CD8-positive, alpha-beta memory T cell (primary cell): ENCODE measurements at regions not wholly inside any gene's neighbourhood (a gene's known extent, or its start where the extent isn't known, plus 50 kb on each side); places are given as distances from the start of the nearest gene placed in this dataset.
A peak's percentile ranks its signal among the peaks of the same experiment; 100 is the strongest.

Experiments
- CTCF ChIA-PET: fragments of 350-600 bp; sonication (Branson Sonifier 250); formaldehyde crosslinking; loops from one replicate; lab custom pipeline; 2021; ENCODE audit warnings: antibody characterized with exemption; lab: Charles Lee
- POLR2A ChIA-PET: fragments of 350-600 bp; sonication (Branson Sonifier 250); formaldehyde crosslinking; loops from one replicate; lab custom pipeline; 2021; ENCODE audit warnings: antibody characterized with exemption; lab: Charles Lee
- DNase-seq, 5 donors: peaks; one replicate each; pipeline versions ENCODE4 v3.0.0 to v3.0.0-alpha.2; 2020 to 2022; ENCODE audit warnings: mixed read lengths in 1 of 5
- H3K27ac ChIP-seq: one replicate; pipeline ENCODE4 v1.7.0; 2013; ENCODE audit warnings: low read depth, mild to moderate bottlenecking, low read length, moderate library complexity
- H3K27me3 ChIP-seq: 2 replicates; pipeline ENCODE4 v1.7.0; 2013; ENCODE audit warnings: low read length, mild to moderate bottlenecking; ENCODE audit not compliant: insufficient read depth, poor library complexity, severe bottlenecking
- H3K36me3 ChIP-seq: 2 replicates; pipeline ENCODE4 v1.7.0; 2013; ENCODE audit warnings: mild to moderate bottlenecking, low read length, moderate library complexity; ENCODE audit not compliant: insufficient read depth
- H3K4me1 ChIP-seq: 2 replicates; pipeline ENCODE4 v1.7.0; 2013; ENCODE audit warnings: mild to moderate bottlenecking, low read length, moderate library complexity; ENCODE audit not compliant: insufficient read depth
- H3K4me3 ChIP-seq: 2 replicates; pipeline ENCODE4 v1.7.0; 2013; ENCODE audit warnings: mild to moderate bottlenecking, low read length
- H3K9me3 ChIP-seq: 2 replicates; pipeline ENCODE4 v1.7.0; 2013; ENCODE audit warnings: mild to moderate bottlenecking, low read length
- H3K27ac Mint-ChIP-seq, 8 donors: one replicate each; pipeline ENCODE4 v1.8.0; 2020 to 2021; ENCODE audit warnings: mixed read lengths in 8 of 8, mild to moderate bottlenecking in 6 of 8, inconsistent platforms in 3 of 8, moderate library complexity in 3 of 8
- H3K27me3 Mint-ChIP-seq, 2 donors: one replicate each; pipeline ENCODE4 v1.8.0; 2020 to 2021; ENCODE audit warnings: mixed read lengths in 2 of 2, mild to moderate bottlenecking in 1 of 2, moderate library complexity in 1 of 2
- H3K36me3 Mint-ChIP-seq, 3 donors: one replicate each; pipeline ENCODE4 v1.8.0; 2020 to 2021; ENCODE audit warnings: mixed read lengths in 3 of 3, inconsistent platforms in 1 of 3, mild to moderate bottlenecking in 1 of 3
- H3K4me1 Mint-ChIP-seq, 3 donors: one replicate each; pipeline ENCODE4 v1.8.0; 2020 to 2021; ENCODE audit warnings: mixed read lengths in 3 of 3, inconsistent platforms in 1 of 3, mild to moderate bottlenecking in 1 of 3
- H3K4me3 Mint-ChIP-seq, 7 donors: one replicate each; pipeline ENCODE4 v1.8.0; 2020 to 2021; ENCODE audit warnings: mixed read lengths in 7 of 7, mild to moderate bottlenecking in 6 of 7, moderate library complexity in 4 of 7, inconsistent platforms in 2 of 7
- H3K9me3 Mint-ChIP-seq, 5 donors: one replicate each; pipeline ENCODE4 v1.8.0; 2020 to 2022; ENCODE audit warnings: mixed read lengths in 5 of 5, mild to moderate bottlenecking in 3 of 5, moderate library complexity in 2 of 5, inconsistent platforms in 1 of 5

DNA sequence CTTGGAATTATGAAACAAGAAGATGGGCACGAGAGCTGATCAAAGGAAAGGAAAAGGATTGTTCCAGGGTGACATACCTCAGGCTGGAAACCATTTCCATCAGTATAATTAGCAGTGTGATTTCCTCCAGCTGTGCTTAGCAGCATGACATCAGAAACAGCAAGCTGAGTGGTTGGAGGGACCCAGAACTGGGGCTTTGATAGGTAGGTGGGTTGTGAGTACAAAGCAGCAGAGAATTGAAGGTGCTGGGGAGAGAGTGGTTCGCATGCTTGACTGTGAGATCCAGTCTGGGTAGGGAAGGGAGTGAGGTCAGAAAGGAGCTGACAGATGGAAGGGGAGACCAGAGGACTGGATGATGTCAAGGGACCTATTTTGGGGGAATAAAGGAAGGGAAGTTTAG lies 90.4 kb downstream of the CD164 start:
- no peak overlapping the region for H3K27ac ChIP-seq
- no peaks in the 10 kb centered on the region for H3K36me3 ChIP-seq
- H3K27ac Mint-ChIP-seq, result no peak overlapping the region
- peaks cover 9 to 15% of the 10 kb centered on the region in 2 donors for H3K27me3 Mint-ChIP-seq
- no peaks in the 10 kb centered on the region for H3K9me3 ChIP-seq
- H3K4me3 Mint-ChIP-seq, result no peak overlapping the region
- DNase-seq, result no peak
- POLR2A ChIA-PET, result no interaction called here
- no peaks in the 10 kb centered on the region for H3K27me3 ChIP-seq
- H3K4me1 Mint-ChIP-seq, result no peaks in the 10 kb centered on the region
- H3K4me3 ChIP-seq, result no peak overlapping the region
- H3K36me3 Mint-ChIP-seq, result no peaks in the 10 kb centered on the region
- H3K9me3 Mint-ChIP-seq, result no peaks in the 10 kb centered on the region
- no peaks in the 10 kb centered on the region for H3K4me1 ChIP-seq
- CTCF ChIA-PET, result no interaction called here

DNA sequence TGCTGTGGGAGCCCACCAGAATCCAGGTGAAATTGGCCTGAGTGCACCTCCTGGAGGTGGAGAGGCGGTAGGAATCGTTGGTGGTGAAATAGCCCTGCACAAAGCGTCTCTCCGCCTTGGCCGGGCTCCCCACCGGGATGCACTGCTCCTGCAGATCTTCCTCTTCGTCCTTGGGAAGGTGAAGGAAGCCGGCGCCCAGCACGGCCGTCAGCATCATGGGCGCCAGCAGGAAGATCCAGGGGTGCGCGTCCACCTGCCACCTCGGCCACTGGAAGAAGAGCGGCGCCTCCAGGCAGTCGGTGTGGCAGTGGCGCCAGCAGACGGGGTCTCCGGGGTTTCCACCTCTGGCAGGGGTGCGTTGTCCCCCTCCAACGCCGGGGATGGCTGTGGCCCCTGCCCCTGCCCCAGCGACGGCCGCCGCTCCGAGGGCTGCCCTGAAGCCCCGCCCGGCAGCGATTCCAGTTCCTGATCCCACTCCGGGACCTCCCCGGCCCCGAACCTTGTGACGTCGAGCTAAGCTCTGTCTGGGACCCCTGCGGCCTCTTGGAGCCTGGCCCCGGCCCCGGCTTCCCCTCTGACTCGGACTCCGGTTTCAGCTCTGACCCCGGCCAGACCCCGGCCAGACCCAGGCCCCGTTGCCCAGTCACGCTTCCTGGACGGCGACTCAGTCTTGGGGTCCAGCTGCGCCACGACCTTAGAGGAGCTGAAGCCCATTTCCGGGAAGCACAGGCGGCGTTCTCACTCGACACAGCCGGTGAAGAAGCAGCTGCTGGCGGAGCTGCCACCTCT lies 91.9 kb downstream of the CD164 start:
- Histone ChIP-seq H3K9me3 (no peaks in the 10 kb centered on the region), H3K36me3 (no peaks in the 10 kb centered on the region), H3K27me3 (no peaks in the 10 kb centered on the region), H3K4me1 (no peaks in the 10 kb centered on the region), H3K4me3 (no peak overlapping the region), H3K27ac (no peak overlapping the region)
- CTCF ChIA-PET, result no interaction called here
- H3K27ac Mint-ChIP-seq, result no peak overlapping the region
- no peak overlapping the region for H3K4me3 Mint-ChIP-seq
- no peak for DNase-seq
- H3K27me3 Mint-ChIP-seq, result peaks cover 9 to 15% of the 10 kb centered on the region in 2 donors
- H3K4me1 Mint-ChIP-seq, result no peaks in the 10 kb centered on the region
- POLR2A ChIA-PET, result no interaction called here
- no peaks in the 10 kb centered on the region for H3K9me3 Mint-ChIP-seq
- no peaks in the 10 kb centered on the region for H3K36me3 Mint-ChIP-seq

DNA sequence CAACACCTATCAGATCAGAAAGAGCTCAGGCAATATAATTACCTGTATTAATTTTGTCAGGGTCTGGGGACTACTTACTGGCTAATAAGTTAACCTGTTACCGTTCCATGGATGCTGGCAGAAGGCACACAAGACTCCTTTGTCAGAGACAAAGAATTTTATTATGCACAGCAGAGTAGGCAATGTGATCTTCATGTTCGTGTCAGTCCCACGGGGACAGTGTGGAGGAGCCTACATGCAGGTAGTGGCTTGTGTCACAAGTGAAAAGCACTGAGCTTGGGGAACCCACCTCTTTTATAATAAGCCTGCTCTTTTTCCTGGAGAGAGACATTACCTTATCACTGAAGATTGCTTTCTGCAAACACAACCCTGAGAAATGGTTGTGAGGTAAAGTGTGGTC lies 96.9 kb downstream of the CD164 start:
- no peak overlapping the region for H3K4me3 ChIP-seq
- Mint-ChIP-seq H3K27ac (no peak overlapping the region), H3K9me3 (no peaks in the 10 kb centered on the region), H3K4me3 (no peak overlapping the region), H3K4me1 (no peaks in the 10 kb centered on the region), H3K36me3 (no peaks in the 10 kb centered on the region), H3K27me3 (peaks cover 8 to 11% of the 10 kb centered on the region in 2 donors)
- no peaks in the 10 kb centered on the region for H3K4me1 ChIP-seq
- no peak overlapping the region for H3K27ac ChIP-seq
- DNase-seq, result no peak
- POLR2A ChIA-PET, result no interaction called here
- H3K9me3 ChIP-seq, result no peaks in the 10 kb centered on the region
- H3K27me3 ChIP-seq, result no peaks in the 10 kb centered on the region
- CTCF ChIA-PET, result no interaction called here
- no peaks in the 10 kb centered on the region for H3K36me3 ChIP-seq

DNA sequence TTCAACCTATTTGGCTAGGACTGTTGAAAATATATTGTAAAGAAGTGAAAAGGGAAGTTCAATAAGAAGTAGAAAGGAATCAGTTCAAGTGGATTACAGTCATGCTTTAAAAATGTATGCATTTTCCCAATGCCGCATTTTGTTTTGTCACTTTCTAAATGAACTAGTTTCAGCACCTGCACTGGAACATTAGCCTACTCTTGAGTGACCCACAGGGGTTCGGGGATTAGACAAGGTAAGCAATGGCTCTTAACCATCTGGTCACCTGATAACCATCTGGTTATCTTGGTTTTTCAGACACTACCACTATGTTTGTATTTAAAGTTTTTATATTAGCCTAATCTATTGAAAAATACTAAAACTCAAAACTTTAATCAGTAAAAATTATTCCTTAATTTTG lies 97.6 kb downstream of the CD164 start:
- ChIA-PET POLR2A (no interaction called here), CTCF (no interaction called here)
- no peaks in the 10 kb centered on the region for H3K4me1 ChIP-seq
- H3K27ac Mint-ChIP-seq, result no peak overlapping the region
- H3K9me3 ChIP-seq, result no peaks in the 10 kb centered on the region
- no peaks in the 10 kb centered on the region for H3K4me1 Mint-ChIP-seq
- H3K4me3 ChIP-seq, result no peak overlapping the region
- H3K4me3 Mint-ChIP-seq, result no peak overlapping the region
- no peaks in the 10 kb centered on the region for H3K9me3 Mint-ChIP-seq
- peaks cover 8 to 11% of the 10 kb centered on the region in 2 donors for H3K27me3 Mint-ChIP-seq
- DNase-seq, result no peak
- no peaks in the 10 kb centered on the region for H3K27me3 ChIP-seq
- no peak overlapping the region for H3K27ac ChIP-seq
- H3K36me3 ChIP-seq, result no peaks in the 10 kb centered on the region
- H3K36me3 Mint-ChIP-seq, result no peaks in the 10 kb centered on the region

DNA sequence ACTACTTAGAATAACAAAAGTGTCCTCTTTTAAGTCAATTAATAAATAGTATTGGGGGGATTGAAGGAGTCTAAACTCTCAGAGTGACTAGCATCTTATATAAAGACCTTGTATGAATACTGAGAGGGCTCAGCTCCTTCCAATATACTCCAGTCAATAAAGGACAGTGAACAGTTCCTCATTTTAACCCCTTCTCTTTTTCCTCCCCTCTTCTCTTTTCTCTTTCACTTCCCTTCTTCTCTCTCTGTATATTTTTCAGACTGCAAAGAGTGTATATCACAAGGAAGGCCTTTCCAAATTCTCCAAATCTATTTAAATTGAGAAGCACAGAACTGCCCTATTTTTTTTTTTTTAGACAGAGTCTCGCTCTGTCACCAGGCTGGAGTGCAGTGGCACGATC lies 99.5 kb downstream of the CD164 start:
- H3K4me1 ChIP-seq, result no peaks in the 10 kb centered on the region
- no peaks in the 10 kb centered on the region for H3K9me3 Mint-ChIP-seq
- H3K27ac Mint-ChIP-seq, result peak overlapping the region in 1 of 8 donors; percentile 0
- no peak for DNase-seq
- no peak overlapping the region for H3K4me3 Mint-ChIP-seq
- ChIA-PET POLR2A (no interaction called here), CTCF (no interaction called here)
- H3K9me3 ChIP-seq, result no peaks in the 10 kb centered on the region
- no peaks in the 10 kb centered on the region for H3K27me3 ChIP-seq
- no peak overlapping the region for H3K27ac ChIP-seq
- no peaks in the 10 kb centered on the region for H3K36me3 ChIP-seq
- H3K36me3 Mint-ChIP-seq, result no peaks in the 10 kb centered on the region
- H3K4me3 ChIP-seq, result no peak overlapping the region
- peaks cover 2 to 3% of the 10 kb centered on the region in 2 donors for H3K27me3 Mint-ChIP-seq
- H3K4me1 Mint-ChIP-seq, result no peaks in the 10 kb centered on the region

DNA sequence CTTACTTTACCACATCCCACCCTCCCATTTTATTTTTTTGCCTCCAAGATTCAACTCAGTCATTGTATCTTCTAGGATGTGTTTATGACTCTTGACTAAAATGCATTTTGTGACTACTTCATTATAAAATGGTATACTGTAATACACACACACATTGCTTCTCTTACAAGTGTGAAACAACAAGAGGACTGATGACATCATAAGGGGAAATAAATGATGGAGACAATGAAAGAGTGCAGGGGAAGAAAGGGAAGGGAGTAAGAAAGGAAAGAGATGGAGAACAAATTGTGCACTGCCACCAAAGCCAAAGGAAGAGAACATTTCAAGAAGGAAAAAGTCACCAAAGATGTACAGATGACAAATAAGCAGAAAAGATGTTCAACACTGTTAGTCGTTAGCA lies 102.6 kb downstream of the CD164 start:
- Mint-ChIP-seq H3K4me1 (no peaks in the 10 kb centered on the region), H3K4me3 (no peak overlapping the region), H3K36me3 (no peaks in the 10 kb centered on the region), H3K27me3 (peaks cover 0 to 2% of the 10 kb centered on the region in 2 donors), H3K27ac (no peak overlapping the region), H3K9me3 (no peaks in the 10 kb centered on the region)
- Histone ChIP-seq H3K4me1 (no peaks in the 10 kb centered on the region), H3K36me3 (no peaks in the 10 kb centered on the region), H3K4me3 (no peak overlapping the region), H3K27me3 (no peaks in the 10 kb centered on the region), H3K27ac (no peak overlapping the region), H3K9me3 (no peaks in the 10 kb centered on the region)
- no peak for DNase-seq
- POLR2A ChIA-PET, result no interaction called here
- CTCF ChIA-PET, result no interaction called here

DNA sequence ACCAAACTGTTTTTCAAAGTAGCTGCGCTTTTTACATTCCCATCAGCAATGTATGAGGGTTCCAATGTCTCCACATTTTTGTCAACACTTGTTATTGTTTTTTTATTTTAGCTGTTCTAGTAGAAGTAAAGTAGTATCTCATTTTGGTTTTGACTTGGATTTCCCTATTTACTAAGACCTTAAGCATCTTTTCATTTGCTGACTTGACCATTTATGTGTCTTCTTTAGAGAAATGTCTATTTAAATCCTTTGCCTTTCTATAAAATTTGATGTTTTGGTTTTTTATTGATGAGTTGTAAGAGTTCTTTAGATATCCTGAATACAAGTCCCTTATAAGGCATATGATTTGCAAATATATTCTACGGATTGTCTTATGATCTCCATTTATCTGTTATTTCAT lies 110.6 kb downstream of the CD164 start:
- Mint-ChIP-seq H3K27me3 (no peaks in the 10 kb centered on the region), H3K9me3 (peaks cover 5 to 15% (median 12%) of the 10 kb centered on the region in 5 donors), H3K27ac (no peak overlapping the region), H3K4me3 (no peak overlapping the region), H3K4me1 (no peaks in the 10 kb centered on the region), H3K36me3 (peaks cover 0 to 10% (median 0%) of the 10 kb centered on the region in 3 donors)
- H3K27me3 ChIP-seq, result no peaks in the 10 kb centered on the region
- no peaks in the 10 kb centered on the region for H3K4me1 ChIP-seq
- ChIA-PET POLR2A (no interaction called here), CTCF (no interaction called here)
- no peak overlapping the region for H3K27ac ChIP-seq
- no peaks in the 10 kb centered on the region for H3K36me3 ChIP-seq
- no peak for DNase-seq
- no peaks in the 10 kb centered on the region for H3K9me3 ChIP-seq
- H3K4me3 ChIP-seq, result no peak overlapping the region

DNA sequence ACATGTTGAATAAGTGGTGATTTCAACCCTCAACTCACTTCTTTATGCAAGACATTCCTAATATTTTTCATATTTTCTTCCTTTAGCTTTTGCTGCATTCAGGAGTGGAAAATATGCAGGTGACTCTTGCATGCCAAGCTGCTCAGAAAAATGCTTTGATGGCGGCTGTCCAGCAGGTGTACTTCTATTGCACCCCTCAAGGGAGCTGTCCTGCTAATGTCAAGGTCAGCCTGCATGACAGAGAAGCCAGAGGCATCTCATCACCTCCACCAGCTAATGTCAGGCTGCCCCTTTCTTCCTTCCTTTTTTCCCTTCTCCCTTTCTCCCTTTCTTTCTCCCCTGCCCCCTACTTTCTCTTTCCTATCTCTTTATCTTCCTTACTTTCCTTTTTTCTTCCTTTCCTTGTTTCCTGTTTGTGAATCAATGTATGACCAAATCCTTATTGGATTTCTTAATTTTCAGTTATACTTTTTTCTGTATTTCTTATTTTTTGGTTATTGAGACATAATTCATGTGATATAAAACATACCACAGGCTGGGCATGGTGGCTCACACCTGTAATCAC lies 112.2 kb downstream of the CD164 start:
- H3K4me1 Mint-ChIP-seq, result no peaks in the 10 kb centered on the region
- Histone ChIP-seq H3K27ac (no peak overlapping the region), H3K9me3 (no peaks in the 10 kb centered on the region), H3K4me1 (no peaks in the 10 kb centered on the region), H3K4me3 (no peak overlapping the region), H3K36me3 (no peaks in the 10 kb centered on the region), H3K27me3 (no peaks in the 10 kb centered on the region)
- DNase-seq, result no peak
- CTCF ChIA-PET, result no interaction called here
- H3K27ac Mint-ChIP-seq, result no peak overlapping the region
- no peak overlapping the region for H3K4me3 Mint-ChIP-seq
- peaks cover 0 to 10% (median 0%) of the 10 kb centered on the region in 3 donors for H3K36me3 Mint-ChIP-seq
- H3K27me3 Mint-ChIP-seq, result no peaks in the 10 kb centered on the region
- POLR2A ChIA-PET, result no interaction called here
- H3K9me3 Mint-ChIP-seq, result peaks cover 5 to 15% (median 12%) of the 10 kb centered on the region in 5 donors
